ENCODE measurements at regions not wholly inside any gene's neighbourhood (a gene's known extent, or its start where the extent isn't known, plus 50 kb on each side); places are given as distances from the start of the nearest gene placed in this dataset.
"Not testable (repeated sequence)": the region's sequence is repeated elsewhere in the genome, so short reads cannot be mapped to it uniquely, and the experiment has no call there.

- no peak for DNase-seq
These were observed 196.2 kb upstream of the FOXG1 start for GRCh38 chr14:28570391-28570790.

DNA sequence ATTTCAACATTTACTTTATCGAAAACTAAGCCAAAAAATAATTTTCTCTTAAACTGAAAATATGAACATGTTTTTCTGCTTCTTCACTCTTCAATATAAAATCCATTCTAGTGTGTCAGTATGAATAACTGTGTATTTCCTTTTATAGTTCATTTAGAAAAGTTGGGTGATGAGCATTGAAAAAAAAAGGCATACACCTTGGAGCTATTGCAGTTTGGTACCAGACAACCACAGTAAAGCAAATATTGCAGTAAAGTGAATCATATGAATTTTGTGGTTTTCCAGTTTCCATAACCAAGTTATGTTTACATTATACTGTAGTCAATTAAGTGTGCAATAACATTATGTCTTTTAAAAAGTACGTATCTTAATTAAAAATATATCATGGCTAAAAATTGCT, 195.0 kb upstream of the FOXG1 start:
- no peak for DNase-seq

- no peak for DNase-seq
These were observed 190.1 kb upstream of the FOXG1 start for GRCh38 chr14:28576523-28576922.

DNA sequence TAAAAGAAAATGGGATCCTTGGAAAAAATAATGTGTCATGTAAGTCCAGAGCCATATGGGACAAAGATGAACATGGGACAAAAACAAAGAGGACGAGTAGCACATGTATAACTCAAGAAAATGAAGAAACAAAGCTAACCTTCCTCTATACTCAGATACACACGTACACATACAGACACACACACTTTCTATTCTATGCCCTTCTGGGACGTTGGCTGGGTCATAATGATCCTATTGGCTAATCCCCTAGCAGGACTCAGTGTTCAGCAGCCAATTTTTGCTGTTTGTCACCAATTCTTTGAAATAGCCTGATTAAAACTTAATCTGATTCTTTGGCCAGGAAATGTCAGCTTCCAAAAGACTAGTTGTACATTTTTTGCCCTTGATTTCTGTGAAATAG, 189.4 kb upstream of the FOXG1 start:
- DNase-seq = no peak

GRCh38 chr14:28577711-28578131, 188.9 kb upstream of the FOXG1 start:
- no peak for DNase-seq

GRCh38 chr14:28584951-28585350, 181.6 kb upstream of the FOXG1 start:
- DNase-seq = no peak

- no peak for DNase-seq
These were observed 176.8 kb upstream of the FOXG1 start for GRCh38 chr14:28589792-28590191.

- no peak for DNase-seq
These were observed 170.2 kb upstream of the FOXG1 start for GRCh38 chr14:28596391-28596790.

DNA sequence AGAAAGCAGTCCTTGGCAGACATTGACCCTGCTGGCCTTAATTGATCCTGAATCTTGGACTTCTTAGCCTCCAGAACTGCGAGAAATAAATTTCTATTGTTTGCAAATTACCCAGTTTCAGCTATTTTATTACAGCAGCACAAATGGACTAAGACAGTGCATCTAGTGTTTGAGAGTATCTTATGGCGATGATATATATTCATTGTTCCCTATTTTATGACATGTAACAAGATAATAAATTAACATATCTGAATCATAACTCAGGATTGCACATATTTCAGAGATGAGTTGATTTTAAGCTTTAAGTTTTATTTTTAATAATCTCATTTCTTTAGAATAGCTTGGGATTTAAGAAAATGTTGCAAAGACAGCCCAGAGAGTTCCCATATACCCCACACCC, 167.4 kb upstream of the FOXG1 start:
- DNase-seq = no peak

- no peak for DNase-seq
These were observed 167.0 kb upstream of the FOXG1 start for GRCh38 chr14:28599605-28600004.

- no peak for DNase-seq
These were observed 163.0 kb upstream of the FOXG1 start for GRCh38 chr14:28603606-28604005.

- no peak for DNase-seq
These were observed 158.9 kb upstream of the FOXG1 start for GRCh38 chr14:28607661-28608060.

GRCh38 chr14:28608443-28608842, 158.1 kb upstream of the FOXG1 start:
- DNase-seq = no peak

DNA sequence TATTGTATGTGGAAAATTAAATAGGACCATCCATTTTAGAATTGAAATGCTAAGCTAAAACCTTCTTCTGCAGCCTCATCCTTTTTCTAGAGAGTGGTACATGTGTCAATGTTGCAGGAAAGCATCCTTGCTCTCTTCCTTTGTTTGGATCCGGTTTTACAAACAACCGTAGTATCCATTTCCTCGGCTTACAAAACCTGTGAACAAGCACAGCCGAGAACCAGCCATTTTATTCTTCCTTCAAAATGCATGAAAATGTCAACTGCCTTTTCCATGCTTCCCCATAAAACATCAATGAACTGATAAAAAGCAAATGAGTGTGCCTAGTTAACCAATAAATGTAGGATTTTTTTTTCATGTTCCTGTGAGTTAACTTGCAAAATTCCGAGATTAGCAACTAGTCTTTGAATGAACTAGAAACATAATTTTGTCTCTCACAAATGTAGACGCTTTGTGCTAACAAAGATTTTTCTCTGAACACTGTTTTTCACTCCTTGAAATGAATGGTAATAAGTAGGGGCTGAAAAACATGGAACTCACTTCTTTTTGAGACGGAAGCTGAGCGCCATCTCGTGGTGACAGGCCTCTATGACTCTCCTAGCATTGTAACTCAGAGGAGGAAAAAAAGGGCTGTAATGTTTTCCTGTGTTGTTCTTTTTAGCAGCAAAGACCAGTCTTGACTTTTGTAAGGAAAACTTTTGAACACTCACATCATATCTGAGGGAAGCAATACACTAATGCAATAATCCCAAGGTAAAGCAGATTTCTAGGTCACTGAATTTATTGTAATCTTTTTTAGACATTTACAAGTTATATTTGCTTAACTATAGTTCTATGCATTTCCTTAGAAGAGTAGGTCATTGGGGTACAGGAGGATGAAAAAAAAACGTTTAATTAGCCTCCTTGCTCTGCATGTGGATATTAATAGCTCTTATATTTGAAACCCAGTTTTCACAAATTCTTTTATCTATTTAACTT, 157.4 kb upstream of the FOXG1 start:
- DNase-seq = peak; percentile 81

DNA sequence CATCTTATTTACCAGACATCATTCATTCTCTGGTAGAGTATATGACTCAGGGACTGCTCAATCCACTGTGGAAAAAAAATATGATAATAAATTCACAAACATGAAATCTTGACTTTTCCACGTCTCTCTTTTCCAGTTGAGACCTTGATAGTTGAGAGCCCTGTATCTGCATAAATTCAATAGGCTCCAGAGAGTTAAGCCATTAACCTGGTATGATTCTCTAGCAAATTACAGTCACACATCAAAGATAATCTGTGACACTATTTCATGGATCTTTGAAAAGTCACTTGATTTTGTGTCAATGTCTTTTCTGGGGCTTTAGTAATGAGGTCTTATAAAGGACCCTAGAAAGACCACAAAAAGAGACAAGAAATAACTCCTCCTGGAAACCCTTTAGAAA, 154.2 kb upstream of the FOXG1 start:
- no peak for DNase-seq

- no peak for DNase-seq
These were observed 153.1 kb upstream of the FOXG1 start for GRCh38 chr14:28613532-28613931.

DNA sequence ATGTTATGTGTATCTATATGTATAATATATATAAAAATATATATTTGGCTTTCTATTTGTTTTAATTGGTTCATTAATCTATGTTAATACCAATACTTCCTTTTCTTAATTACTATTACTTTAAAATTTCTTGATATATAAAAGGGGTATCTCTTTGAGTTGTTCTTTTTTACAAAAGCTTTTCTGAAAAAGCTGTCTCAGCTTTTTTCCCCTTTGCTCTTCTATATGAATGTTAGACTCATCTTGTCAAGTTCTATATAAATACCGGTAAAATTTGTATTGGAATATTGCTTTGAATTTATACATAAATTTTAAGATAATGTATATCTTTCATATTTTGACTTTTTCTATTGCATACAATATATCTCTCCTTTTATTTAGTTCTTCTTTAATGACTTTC, 139.8 kb upstream of the FOXG1 start:
- no peak for DNase-seq

DNA sequence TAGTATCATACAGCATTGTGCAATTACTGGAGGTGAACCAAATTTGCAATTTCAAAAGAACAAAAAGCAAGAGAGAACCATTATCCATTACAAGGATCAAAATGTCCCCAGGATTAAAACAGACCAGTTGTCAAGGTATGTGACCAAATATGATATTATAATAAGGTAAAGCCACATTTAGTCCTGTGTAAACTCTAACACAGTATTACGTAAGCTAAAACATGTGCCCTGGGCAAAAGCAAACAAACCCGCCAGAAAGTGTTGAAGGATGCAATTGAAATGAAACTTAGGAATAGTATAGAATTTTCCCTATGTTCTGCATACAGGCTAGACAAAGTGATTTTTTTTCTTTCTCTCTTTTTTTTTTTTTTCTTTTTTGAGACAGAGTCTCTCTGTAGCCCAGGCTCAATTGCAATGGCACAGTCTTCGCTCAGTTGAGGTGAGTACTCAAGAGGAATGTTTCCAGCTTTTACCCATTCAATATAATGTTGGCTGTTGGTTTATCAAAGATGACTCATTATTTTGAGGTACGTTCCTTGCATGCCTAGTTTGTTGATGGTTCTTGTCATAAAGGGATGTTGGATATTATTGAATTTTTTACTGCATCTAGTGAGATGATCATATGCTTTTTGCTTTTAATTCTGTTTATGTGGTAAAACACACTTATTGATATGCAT, 137.1 kb upstream of the FOXG1 start:
- no peak for DNase-seq

- no peak for DNase-seq
These were observed 136.5 kb upstream of the FOXG1 start for GRCh38 chr14:28630100-28630499.

DNA sequence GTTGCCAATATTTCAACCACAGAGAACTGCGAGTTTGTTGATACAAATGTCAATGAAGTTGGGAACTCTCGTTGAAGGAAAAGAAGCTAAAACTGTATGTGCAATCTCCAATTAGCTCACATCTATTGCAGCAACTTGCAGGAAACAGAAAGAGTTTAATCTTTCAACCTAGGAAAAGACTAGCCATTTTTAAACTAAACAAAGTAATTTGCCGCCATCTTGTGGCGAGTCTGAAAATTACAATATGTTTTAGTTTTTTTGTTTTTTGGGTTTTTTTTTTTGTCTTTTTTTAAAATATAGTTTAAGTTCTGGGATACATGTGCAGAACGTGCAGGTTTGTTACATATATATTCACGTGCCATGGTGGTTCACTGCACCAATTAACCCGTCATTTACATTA, 131.2 kb upstream of the FOXG1 start:
- DNase-seq = peak; percentile 20

GRCh38 chr14:28635816-28636215, 130.8 kb upstream of the FOXG1 start:
- not testable (repeated sequence) for DNase-seq

GRCh38 chr14:28641189-28641588, 125.4 kb upstream of the FOXG1 start:
- DNase-seq = not testable (repeated sequence)

- no peak for DNase-seq
These were observed 115.4 kb upstream of the FOXG1 start for GRCh38 chr14:28651148-28651547.

GRCh38 chr14:28652782-28653181, 113.8 kb upstream of the FOXG1 start:
- no peak for DNase-seq
